ENCODE measurements at regions not wholly inside any gene's neighbourhood (a gene's known extent, or its start where the extent isn't known, plus 50 kb on each side); places are given as distances from the start of the nearest gene placed in this dataset.
"Not testable (repeated sequence)": the region's sequence is repeated elsewhere in the genome, so short reads cannot be mapped to it uniquely, and the experiment has no call there.

DNA sequence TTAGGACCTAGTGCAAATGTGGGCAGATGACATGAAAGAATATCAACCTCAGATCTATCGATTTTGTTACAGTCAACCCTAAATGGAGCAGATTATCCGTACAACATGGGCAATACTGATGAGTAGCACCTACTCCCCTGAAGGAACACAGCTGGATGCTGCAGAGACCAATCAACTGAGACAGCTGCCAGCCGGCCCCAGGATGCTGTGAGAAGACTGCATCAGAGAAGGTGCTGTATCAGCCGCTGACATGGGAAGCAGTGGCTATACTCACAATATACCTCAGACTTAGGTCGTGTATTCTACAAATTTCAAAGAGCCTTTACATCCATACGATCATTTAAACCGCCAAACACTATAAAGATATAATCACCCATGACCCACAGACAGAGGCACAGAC, 95.9 kb upstream of the FNDC3A start:
- Histone ChIP-seq H3K27me3 (ENCODE audit: control insufficient read depth, insufficient read depth, low read length) (peaks cover 9% of the 10 kb centered on the region), H3K36me3 (ENCODE audit: control insufficient read depth, insufficient read depth, low read length) (no peaks in the 10 kb centered on the region), H3K4me1 (ENCODE audit: control insufficient read depth, insufficient read depth, low read length) (peaks cover 4% of the 10 kb centered on the region), H3K4me3 (ENCODE audit: low read length) (no peak overlapping the region), H3K9me3 (ENCODE audit: control insufficient read depth, low read depth, low read length) (no peaks in the 10 kb centered on the region), H3K27ac (ENCODE audit: low read length) (no peak overlapping the region)
- no peak for DNase-seq
- no CpG with 5 or more reads among the region's 7 CpGs for WGBS (ENCODE audit: insufficient coverage, low lambda C conversion rate)

- not testable (repeated sequence) for H3K4me1 ChIP-seq (ENCODE audit: control insufficient read depth, insufficient read depth, low read length); H3K36me3 ChIP-seq (ENCODE audit: control insufficient read depth, insufficient read depth, low read length); DNase-seq; H3K27me3 ChIP-seq (ENCODE audit: control insufficient read depth, insufficient read depth, low read length); H3K9me3 ChIP-seq (ENCODE audit: control insufficient read depth, low read depth, low read length); H3K27ac ChIP-seq (ENCODE audit: low read length); H3K4me3 ChIP-seq (ENCODE audit: low read length)
- no CpG with 5 or more reads among the region's 1 CpG for WGBS (ENCODE audit: insufficient coverage, low lambda C conversion rate)
Measured at GRCh38 chr13:48883786-48884185, 91.9 kb upstream of the FNDC3A start.

- Histone ChIP-seq H3K36me3 (ENCODE audit: control insufficient read depth, insufficient read depth, low read length) (no peaks in the 10 kb centered on the region), H3K27ac (ENCODE audit: low read length) (no peak overlapping the region), H3K27me3 (ENCODE audit: control insufficient read depth, insufficient read depth, low read length) (no peaks in the 10 kb centered on the region), H3K4me3 (ENCODE audit: low read length) (no peak overlapping the region), H3K9me3 (ENCODE audit: control insufficient read depth, low read depth, low read length) (no peaks in the 10 kb centered on the region), H3K4me1 (ENCODE audit: control insufficient read depth, insufficient read depth, low read length) (no peaks in the 10 kb centered on the region)
- DNase-seq, result no peak
Measured at GRCh38 chr13:48885027-48885395, 90.7 kb upstream of the FNDC3A start.

- no CpG with 5 or more reads among the region's 5 CpGs for WGBS (ENCODE audit: insufficient coverage, low lambda C conversion rate)
- no peaks in the 10 kb centered on the region for H3K36me3 ChIP-seq (ENCODE audit: control insufficient read depth, insufficient read depth, low read length)
- H3K4me3 ChIP-seq (ENCODE audit: low read length), result no peak overlapping the region
Measured at GRCh38 chr13:48888613-48889012, 87.1 kb upstream of the FNDC3A start.

DNA sequence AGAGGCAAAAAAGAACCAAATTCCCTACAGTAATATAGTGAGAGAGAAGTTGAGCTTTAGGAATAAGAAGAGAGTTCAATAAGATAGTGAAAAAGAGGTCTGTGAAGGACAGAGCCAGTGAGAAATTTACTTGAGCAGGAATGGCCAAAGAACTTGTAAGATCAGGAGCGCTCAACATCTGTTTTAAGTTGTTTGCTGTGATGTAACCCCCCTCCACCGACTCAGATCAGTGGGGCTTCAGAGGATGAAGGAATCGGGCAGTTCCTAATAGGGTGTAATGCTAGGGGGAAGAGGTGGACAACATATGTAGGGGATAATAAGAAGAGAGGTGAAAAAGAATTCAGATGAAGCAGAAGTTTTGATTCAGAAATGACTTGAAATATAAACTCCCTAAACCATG, 85.3 kb upstream of the FNDC3A start:
- Histone ChIP-seq H3K36me3 (ENCODE audit: control insufficient read depth, insufficient read depth, low read length) (no peaks in the 10 kb centered on the region), H3K4me3 (ENCODE audit: low read length) (no peak overlapping the region), H3K27ac (ENCODE audit: low read length) (no peak overlapping the region), H3K9me3 (ENCODE audit: control insufficient read depth, low read depth, low read length) (no peaks in the 10 kb centered on the region), H3K27me3 (ENCODE audit: control insufficient read depth, insufficient read depth, low read length) (no peaks in the 10 kb centered on the region), H3K4me1 (ENCODE audit: control insufficient read depth, insufficient read depth, low read length) (no peaks in the 10 kb centered on the region)
- no peak for DNase-seq
- WGBS (ENCODE audit: insufficient coverage, low lambda C conversion rate), result 100% methylated on average over 1 of the region's 3 CpGs

More at GRCh38 chr13:48888613-48889012, 87.1 kb upstream of the FNDC3A start:
- no peak for DNase-seq
- H3K4me1 ChIP-seq (ENCODE audit: control insufficient read depth, insufficient read depth, low read length), result no peaks in the 10 kb centered on the region
- no peak overlapping the region for H3K27ac ChIP-seq (ENCODE audit: low read length)
- no peaks in the 10 kb centered on the region for H3K9me3 ChIP-seq (ENCODE audit: control insufficient read depth, low read depth, low read length)
- no peaks in the 10 kb centered on the region for H3K27me3 ChIP-seq (ENCODE audit: control insufficient read depth, insufficient read depth, low read length)

DNA sequence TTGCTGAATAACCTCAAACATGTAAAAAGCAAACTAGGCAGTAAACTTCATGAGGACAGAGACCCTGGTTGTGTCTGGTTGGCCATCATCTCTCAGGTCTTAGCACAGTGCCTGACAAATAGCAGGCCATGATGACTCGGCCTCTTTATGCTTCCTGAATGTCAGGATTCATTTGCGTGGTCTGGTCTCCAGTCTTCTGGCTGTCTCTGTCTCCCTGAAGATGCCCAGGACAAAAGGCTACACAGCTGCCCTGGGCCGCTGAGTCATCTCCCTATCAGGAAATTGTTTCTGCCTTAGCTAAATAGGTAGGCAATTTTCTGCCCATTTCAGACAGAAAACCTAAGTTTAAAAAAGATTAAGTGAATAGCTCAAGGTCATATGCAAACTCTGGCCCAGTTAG, 84.1 kb upstream of the FNDC3A start:
- Histone ChIP-seq H3K27me3 (ENCODE audit: control insufficient read depth, insufficient read depth, low read length) (no peaks in the 10 kb centered on the region), H3K9me3 (ENCODE audit: control insufficient read depth, low read depth, low read length) (no peaks in the 10 kb centered on the region), H3K27ac (ENCODE audit: low read length) (no peak overlapping the region), H3K4me1 (ENCODE audit: control insufficient read depth, insufficient read depth, low read length) (no peaks in the 10 kb centered on the region), H3K4me3 (ENCODE audit: low read length) (no peak overlapping the region), H3K36me3 (ENCODE audit: control insufficient read depth, insufficient read depth, low read length) (no peaks in the 10 kb centered on the region)
- WGBS (ENCODE audit: insufficient coverage, low lambda C conversion rate), result no CpG with 5 or more reads among the region's 3 CpGs
- DNase-seq, result no peak

DNA sequence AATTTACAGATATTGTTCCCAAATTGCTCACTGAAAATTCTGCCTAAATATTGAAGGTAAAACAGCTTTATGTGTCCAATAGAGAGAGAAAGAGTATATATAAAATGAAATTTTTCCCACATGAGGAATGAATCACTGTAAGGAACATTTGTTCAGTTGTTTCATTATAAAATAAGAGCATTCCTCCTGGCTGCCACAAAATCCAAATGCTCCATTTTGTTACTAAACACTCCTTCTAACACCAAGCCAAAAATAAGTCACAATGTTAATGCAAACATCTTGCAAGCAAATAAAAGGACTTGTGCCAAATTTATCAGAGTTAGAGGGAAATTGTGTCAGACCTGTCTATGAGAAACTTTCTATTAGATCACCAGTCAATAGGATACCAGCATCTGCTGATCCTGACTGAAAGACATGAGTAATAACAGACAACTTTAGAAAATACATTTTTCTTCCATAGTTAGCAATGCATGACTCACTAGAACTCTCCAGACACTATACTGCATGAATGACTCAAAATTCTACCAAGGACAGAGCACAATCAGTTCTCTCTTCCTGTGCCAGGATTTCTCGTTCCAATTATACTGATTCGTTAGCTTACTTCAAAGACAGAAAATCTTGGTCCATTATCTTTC, 83.5 kb upstream of the FNDC3A start:
- DNase-seq, result no peak

GRCh38 chr13:48892688-48893075, 83.0 kb upstream of the FNDC3A start:
- WGBS (ENCODE audit: insufficient coverage, low lambda C conversion rate), result 63% methylated on average over 2 of the region's 3 CpGs
- Histone ChIP-seq H3K27me3 (ENCODE audit: control insufficient read depth, insufficient read depth, low read length) (no peaks in the 10 kb centered on the region), H3K36me3 (ENCODE audit: control insufficient read depth, insufficient read depth, low read length) (no peaks in the 10 kb centered on the region), H3K4me1 (ENCODE audit: control insufficient read depth, insufficient read depth, low read length) (no peaks in the 10 kb centered on the region), H3K9me3 (ENCODE audit: control insufficient read depth, low read depth, low read length) (no peaks in the 10 kb centered on the region), H3K27ac (ENCODE audit: low read length) (no peak overlapping the region), H3K4me3 (ENCODE audit: low read length) (no peak overlapping the region)
- DNase-seq, result no peak

More for the DNA sequence above, 83.5 kb upstream of the FNDC3A start:
- H3K27ac ChIP-seq (ENCODE audit: low read length), result no peak overlapping the region
- no peaks in the 10 kb centered on the region for H3K4me1 ChIP-seq (ENCODE audit: control insufficient read depth, insufficient read depth, low read length)
- H3K27me3 ChIP-seq (ENCODE audit: control insufficient read depth, insufficient read depth, low read length), result no peaks in the 10 kb centered on the region
- 100% methylated on average over 2 of the region's 2 CpGs for WGBS (ENCODE audit: insufficient coverage, low lambda C conversion rate)
- no peaks in the 10 kb centered on the region for H3K9me3 ChIP-seq (ENCODE audit: control insufficient read depth, low read depth, low read length)
- no peak overlapping the region for H3K4me3 ChIP-seq (ENCODE audit: low read length)
- no peaks in the 10 kb centered on the region for H3K36me3 ChIP-seq (ENCODE audit: control insufficient read depth, insufficient read depth, low read length)

GRCh38 chr13:48896312-48896711, 79.4 kb upstream of the FNDC3A start:
- no peaks in the 10 kb centered on the region for H3K27me3 ChIP-seq (ENCODE audit: control insufficient read depth, insufficient read depth, low read length)
- no peak for DNase-seq
- no peaks in the 10 kb centered on the region for H3K9me3 ChIP-seq (ENCODE audit: control insufficient read depth, low read depth, low read length)
- H3K4me1 ChIP-seq (ENCODE audit: control insufficient read depth, insufficient read depth, low read length), result no peaks in the 10 kb centered on the region
- no peak overlapping the region for H3K27ac ChIP-seq (ENCODE audit: low read length)
- no peaks in the 10 kb centered on the region for H3K36me3 ChIP-seq (ENCODE audit: control insufficient read depth, insufficient read depth, low read length)
- no peak overlapping the region for H3K4me3 ChIP-seq (ENCODE audit: low read length)

DNA sequence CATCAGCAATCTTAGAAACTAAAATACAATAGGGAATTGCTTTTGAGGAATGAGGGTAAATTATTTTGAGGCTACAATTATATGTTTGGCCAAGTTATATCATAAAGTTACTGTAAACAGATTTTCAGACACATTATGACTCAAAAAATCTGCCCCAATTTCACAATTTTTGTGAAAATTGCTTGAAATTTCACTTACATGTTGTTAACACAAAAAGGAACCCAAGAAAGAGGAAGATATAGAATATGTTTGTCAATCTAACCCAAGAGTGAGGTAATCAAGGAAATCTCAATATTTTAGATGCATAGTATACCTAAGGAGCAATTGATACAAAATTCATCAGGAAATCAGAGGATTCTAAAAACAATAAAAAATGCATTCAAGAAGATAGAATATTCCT, 73.9 kb upstream of the FNDC3A start:
- no peak overlapping the region for H3K27ac ChIP-seq (ENCODE audit: low read length)
- no peaks in the 10 kb centered on the region for H3K4me1 ChIP-seq (ENCODE audit: control insufficient read depth, insufficient read depth, low read length)
- DNase-seq, result no peak
- H3K9me3 ChIP-seq (ENCODE audit: control insufficient read depth, low read depth, low read length), result no peaks in the 10 kb centered on the region
- no peak overlapping the region for H3K4me3 ChIP-seq (ENCODE audit: low read length)
- H3K36me3 ChIP-seq (ENCODE audit: control insufficient read depth, insufficient read depth, low read length), result no peaks in the 10 kb centered on the region
- no peaks in the 10 kb centered on the region for H3K27me3 ChIP-seq (ENCODE audit: control insufficient read depth, insufficient read depth, low read length)

GRCh38 chr13:48902368-48902767, 73.3 kb upstream of the FNDC3A start:
- H3K27ac ChIP-seq (ENCODE audit: low read length), result no peak overlapping the region
- DNase-seq, result peak; percentile 24 to 58
- H3K4me1 ChIP-seq (ENCODE audit: control insufficient read depth, insufficient read depth, low read length), result no peaks in the 10 kb centered on the region
- H3K36me3 ChIP-seq (ENCODE audit: control insufficient read depth, insufficient read depth, low read length), result no peaks in the 10 kb centered on the region
- no peak overlapping the region for H3K4me3 ChIP-seq (ENCODE audit: low read length)
- no peaks in the 10 kb centered on the region for H3K27me3 ChIP-seq (ENCODE audit: control insufficient read depth, insufficient read depth, low read length)
- no peaks in the 10 kb centered on the region for H3K9me3 ChIP-seq (ENCODE audit: control insufficient read depth, low read depth, low read length)
- 57% methylated on average over 1 of the region's 1 CpG for WGBS (ENCODE audit: insufficient coverage, low lambda C conversion rate)

Data from large intestine (tissue), 3 donors.